BLaER1 (cell line): ENCODE measurements at regions not wholly inside any gene's neighbourhood (a gene's known extent, or its start where the extent isn't known, plus 50 kb on each side); places are given as distances from the start of the nearest gene placed in this dataset.

Source experiments
- H3K27ac ChIP-seq: shearing (Covaris generic); formaldehyde crosslinking; 2 replicates; pipeline ENCODE4 v1.8.1; 2022
- H3K27me3 ChIP-seq: shearing (Covaris generic); formaldehyde crosslinking; 2 replicates; pipeline ENCODE4 v1.8.1; 2022
- H3K36me3 ChIP-seq: shearing (Covaris generic); formaldehyde crosslinking; 2 replicates; pipeline ENCODE4 v1.8.1; 2022
- H3K4me1 ChIP-seq: shearing (Covaris generic); formaldehyde crosslinking; 2 replicates; pipeline ENCODE4 v1.8.1; 2022
- H3K4me2 ChIP-seq: shearing (Covaris generic); formaldehyde crosslinking; 2 replicates; pipeline ENCODE4 v1.8.1; 2022
- H3K4me3 ChIP-seq: shearing (Covaris generic); formaldehyde crosslinking; 2 replicates; pipeline ENCODE4 v1.8.1; 2022
- H3K9ac ChIP-seq: shearing (Covaris generic); formaldehyde crosslinking; 2 replicates; pipeline ENCODE4 v1.8.1; 2022
- H3K9me3 ChIP-seq: shearing (Covaris generic); formaldehyde crosslinking; 2 replicates; pipeline ENCODE4 v1.8.1; 2022
- H4K20me1 ChIP-seq: shearing (Covaris generic); formaldehyde crosslinking; 2 replicates; pipeline ENCODE4 v1.8.1; 2022
- Cebpa-rat ChIP-seq: shearing (Covaris generic); IDR thresholded peaks from 2 replicates; pipeline ENCODE4 v1.8.1; 2022

GRCh38 chr3:64417816-64418215 lies 192.6 kb upstream of the PRICKLE2 start:
- H3K27me3 ChIP-seq: no peaks in the 10 kb centered on the region
- no peaks in the 10 kb centered on the region for H3K9me3 ChIP-seq
- H3K36me3 ChIP-seq: no peaks in the 10 kb centered on the region
- TF ChIP-seq Cebpa-rat: no peak
- 0 out of 2 replicates have a peak overlapping the region, but pooled peaks have one; percentile 7 for H3K4me2 ChIP-seq
- no peak overlapping the region for H3K4me3 ChIP-seq
- H3K27ac ChIP-seq: no peak overlapping the region
- no peaks in the 10 kb centered on the region for H4K20me1 ChIP-seq
- H3K9ac ChIP-seq: no peak overlapping the region
- peaks cover 7% of the 10 kb centered on the region; the same call in 1 of the 2 replicates for H3K4me1 ChIP-seq

- Histone ChIP-seq H3K9me3 (no peaks in the 10 kb centered on the region), H3K4me3 (no peak overlapping the region), H3K9ac (no peak overlapping the region), H3K4me1 (peaks cover 7% of the 10 kb centered on the region; the same call in 1 of the 2 replicates), H3K27ac (no peak overlapping the region), H3K27me3 (no peaks in the 10 kb centered on the region), H4K20me1 (no peaks in the 10 kb centered on the region), H3K4me2 (no peak overlapping the region), H3K36me3 (no peaks in the 10 kb centered on the region)
- no peak for TF ChIP-seq Cebpa-rat
These were observed 188.8 kb upstream of the PRICKLE2 start for GRCh38 chr3:64414043-64414442.

GRCh38 chr3:64411101-64411500 lies 185.8 kb upstream of the PRICKLE2 start:
- no peak overlapping the region for H3K9ac ChIP-seq
- TF ChIP-seq Cebpa-rat: no peak
- no peaks in the 10 kb centered on the region for H3K9me3 ChIP-seq

GRCh38 chr3:64410226-64410625 lies 185.0 kb upstream of the PRICKLE2 start:
- no peak overlapping the region for H3K4me3 ChIP-seq
- H3K36me3 ChIP-seq: no peaks in the 10 kb centered on the region
- H3K4me2 ChIP-seq: no peak overlapping the region
- H3K9ac ChIP-seq: no peak overlapping the region
- H3K27ac ChIP-seq: no peak overlapping the region
- H4K20me1 ChIP-seq: no peaks in the 10 kb centered on the region
- no peaks in the 10 kb centered on the region for H3K9me3 ChIP-seq
- TF ChIP-seq Cebpa-rat: no peak
- no peaks in the 10 kb centered on the region for H3K27me3 ChIP-seq
- peaks cover 10% of the 10 kb centered on the region for H3K4me1 ChIP-seq

More at GRCh38 chr3:64411101-64411500, 185.8 kb upstream of the PRICKLE2 start:
- no peaks in the 10 kb centered on the region for H3K36me3 ChIP-seq
- peaks cover 10% of the 10 kb centered on the region for H3K4me1 ChIP-seq
- no peak overlapping the region for H3K27ac ChIP-seq
- H3K4me2 ChIP-seq: no peak overlapping the region
- H3K4me3 ChIP-seq: no peak overlapping the region
- H4K20me1 ChIP-seq: no peaks in the 10 kb centered on the region
- no peaks in the 10 kb centered on the region for H3K27me3 ChIP-seq

- Histone ChIP-seq H3K9me3 (no peaks in the 10 kb centered on the region), H3K27ac (no peak overlapping the region), H3K4me3 (no peak overlapping the region), H3K4me2 (no peak overlapping the region), H3K27me3 (no peaks in the 10 kb centered on the region), H3K4me1 (peaks cover 10% of the 10 kb centered on the region), H3K36me3 (no peaks in the 10 kb centered on the region), H3K9ac (no peak overlapping the region), H4K20me1 (no peaks in the 10 kb centered on the region)
- TF ChIP-seq Cebpa-rat: no peak
These were observed 183.5 kb upstream of the PRICKLE2 start for GRCh38 chr3:64408770-64409169.

- TF ChIP-seq Cebpa-rat: no peak
These were observed 181.0 kb upstream of the PRICKLE2 start for GRCh38 chr3:64406271-64406670.

GRCh38 chr3:64405211-64405835 lies 180.1 kb upstream of the PRICKLE2 start:
- no peak overlapping the region for H3K4me3 ChIP-seq
- H3K4me1 ChIP-seq: peaks cover 10% of the 10 kb centered on the region
- H4K20me1 ChIP-seq: no peaks in the 10 kb centered on the region
- no peak for TF ChIP-seq Cebpa-rat
- H3K36me3 ChIP-seq: no peaks in the 10 kb centered on the region
- H3K9me3 ChIP-seq: no peaks in the 10 kb centered on the region
- H3K27me3 ChIP-seq: no peaks in the 10 kb centered on the region
- H3K27ac ChIP-seq: no peak overlapping the region
- H3K4me2 ChIP-seq: no peak overlapping the region
- H3K9ac ChIP-seq: no peak overlapping the region

More at GRCh38 chr3:64406271-64406670, 181.0 kb upstream of the PRICKLE2 start:
- Histone ChIP-seq H4K20me1 (no peaks in the 10 kb centered on the region), H3K4me3 (no peak overlapping the region), H3K9me3 (no peaks in the 10 kb centered on the region), H3K27ac (no peak overlapping the region), H3K4me2 (no peak overlapping the region), H3K9ac (no peak overlapping the region), H3K36me3 (no peaks in the 10 kb centered on the region), H3K27me3 (no peaks in the 10 kb centered on the region), H3K4me1 (peaks cover 10% of the 10 kb centered on the region)

GRCh38 chr3:64400706-64401105 lies 175.4 kb upstream of the PRICKLE2 start:
- Histone ChIP-seq H3K27me3 (no peaks in the 10 kb centered on the region), H4K20me1 (no peaks in the 10 kb centered on the region), H3K36me3 (no peaks in the 10 kb centered on the region), H3K4me2 (no peak overlapping the region), H3K9ac (no peak overlapping the region), H3K27ac (no peak overlapping the region), H3K4me3 (no peak overlapping the region), H3K4me1 (peaks cover 10% of the 10 kb centered on the region), H3K9me3 (no peaks in the 10 kb centered on the region)
- no peak for TF ChIP-seq Cebpa-rat

GRCh38 chr3:64399205-64399800 lies 174.0 kb upstream of the PRICKLE2 start:
- Histone ChIP-seq H3K36me3 (no peaks in the 10 kb centered on the region), H3K4me1 (peaks cover 10% of the 10 kb centered on the region), H3K4me3 (no peak overlapping the region), H3K9me3 (no peaks in the 10 kb centered on the region), H3K9ac (no peak overlapping the region), H3K27ac (no peak overlapping the region), H3K4me2 (no peak overlapping the region), H3K27me3 (no peaks in the 10 kb centered on the region), H4K20me1 (no peaks in the 10 kb centered on the region)
- no peak for TF ChIP-seq Cebpa-rat

- Histone ChIP-seq H3K27me3 (no peaks in the 10 kb centered on the region), H3K4me3 (no peak overlapping the region), H3K4me1 (peaks cover 10% of the 10 kb centered on the region), H3K27ac (no peak overlapping the region), H3K9ac (no peak overlapping the region), H3K36me3 (no peaks in the 10 kb centered on the region), H4K20me1 (no peaks in the 10 kb centered on the region), H3K9me3 (no peaks in the 10 kb centered on the region), H3K4me2 (no peak overlapping the region)
- TF ChIP-seq Cebpa-rat: no peak
These were observed 173.2 kb upstream of the PRICKLE2 start for GRCh38 chr3:64398476-64398875.
